ENCODE measurements at regions not wholly inside any gene's neighbourhood (a gene's known extent, or its start where the extent isn't known, plus 50 kb on each side); places are given as distances from the start of the nearest gene placed in this dataset.

DNA sequence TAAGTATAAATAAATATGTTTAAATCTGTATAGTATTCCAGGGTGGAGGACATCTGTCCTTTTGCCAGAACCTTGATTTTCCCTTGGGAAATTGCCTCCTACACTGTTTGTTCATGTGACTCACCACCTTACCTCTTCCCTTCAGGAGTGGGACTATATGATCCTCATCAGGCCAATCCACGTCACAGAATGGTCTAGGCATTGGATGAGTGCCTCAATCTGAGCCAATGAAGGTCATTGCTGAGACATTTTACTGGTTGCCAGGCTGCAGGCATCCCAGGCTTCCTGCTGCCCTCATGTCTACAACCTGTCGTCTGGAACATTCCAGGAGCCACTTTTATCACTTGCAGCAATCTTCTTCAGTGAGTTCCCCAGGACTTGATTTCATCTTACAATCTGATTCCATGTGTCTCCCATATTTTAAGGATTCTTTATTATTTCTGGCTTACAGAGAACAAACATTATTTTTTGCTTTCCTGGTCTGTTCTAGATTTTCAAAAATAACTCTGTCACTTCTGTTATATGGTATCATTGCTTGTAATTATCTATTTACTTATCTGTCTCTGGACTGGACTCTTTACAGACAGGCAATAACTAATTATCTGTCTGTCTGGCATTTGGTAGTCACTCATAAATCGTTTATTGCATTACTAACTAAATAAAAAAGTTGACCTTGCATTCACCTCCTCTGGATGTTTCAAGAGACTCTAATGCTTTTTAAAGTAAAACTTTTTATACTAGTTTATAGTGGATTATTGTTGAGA lies 107.3 kb upstream of the APC start:
- TF ChIP-seq POLR2A (IDR thresholded peaks at IDR 0.05) = no peak
- TF ChIP-seq, protein P1, sequence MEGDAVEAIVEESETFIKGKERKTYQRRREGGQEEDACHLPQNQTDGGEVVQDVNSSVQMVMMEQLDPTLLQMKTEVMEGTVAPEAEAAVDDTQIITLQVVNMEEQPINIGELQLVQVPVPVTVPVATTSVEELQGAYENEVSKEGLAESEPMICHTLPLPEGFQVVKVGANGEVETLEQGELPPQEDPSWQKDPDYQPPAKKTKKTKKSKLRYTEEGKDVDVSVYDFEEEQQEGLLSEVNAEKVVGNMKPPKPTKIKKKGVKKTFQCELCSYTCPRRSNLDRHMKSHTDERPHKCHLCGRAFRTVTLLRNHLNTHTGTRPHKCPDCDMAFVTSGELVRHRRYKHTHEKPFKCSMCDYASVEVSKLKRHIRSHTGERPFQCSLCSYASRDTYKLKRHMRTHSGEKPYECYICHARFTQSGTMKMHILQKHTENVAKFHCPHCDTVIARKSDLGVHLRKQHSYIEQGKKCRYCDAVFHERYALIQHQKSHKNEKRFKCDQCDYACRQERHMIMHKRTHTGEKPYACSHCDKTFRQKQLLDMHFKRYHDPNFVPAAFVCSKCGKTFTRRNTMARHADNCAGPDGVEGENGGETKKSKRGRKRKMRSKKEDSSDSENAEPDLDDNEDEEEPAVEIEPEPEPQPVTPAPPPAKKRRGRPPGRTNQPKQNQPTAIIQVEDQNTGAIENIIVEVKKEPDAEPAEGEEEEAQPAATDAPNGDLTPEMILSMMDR (IDR thresholded peaks at IDR 0.05) = no peak
- DNase-seq (ENCODE audit: low spot score in 2 of 2) = no peak
- H3K4me3 ChIP-seq (ENCODE audit: low read depth, poor library complexity, severe bottlenecking) = no peak overlapping the region
- intact Hi-C loops (cut with DNase I; ENCODE audit: low total_unique reads) = no loop called here
- 40 to 60% methylated on average over 3 of the region's 3 CpGs for WGBS, 2 donors

DNA sequence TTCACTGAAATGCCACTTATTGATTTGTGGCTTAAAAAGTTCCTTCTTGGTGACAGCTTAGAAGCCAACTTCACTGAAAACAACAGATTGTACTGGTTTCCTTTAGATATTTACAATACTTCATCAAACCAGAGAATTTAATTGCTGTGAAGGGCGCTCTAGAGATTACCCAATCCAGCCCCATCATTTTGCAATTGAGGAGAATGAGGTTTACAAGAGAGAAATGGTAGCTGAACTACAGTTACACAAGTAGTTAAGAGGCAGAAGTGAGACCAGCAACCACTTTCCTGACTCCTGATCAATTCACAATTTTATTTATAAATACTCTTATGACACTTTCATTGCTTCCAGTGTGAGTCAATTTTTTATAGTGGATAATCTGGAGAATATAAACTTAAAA lies 103.5 kb upstream of the APC start:
- H3K4me3 ChIP-seq (ENCODE audit: low read depth, poor library complexity, severe bottlenecking) = no peak overlapping the region
- DNase-seq (ENCODE audit: low spot score in 2 of 2) = no peak
- 59 to 78% methylated on average over 1 of the region's 1 CpG for WGBS, 2 donors
- intact Hi-C loops (cut with DNase I; ENCODE audit: low total_unique reads) = no loop called here
- no peak for TF ChIP-seq POLR2A (IDR thresholded peaks at IDR 0.05)
- TF ChIP-seq, protein P1 (IDR thresholded peaks at IDR 0.05) = no peak

DNA sequence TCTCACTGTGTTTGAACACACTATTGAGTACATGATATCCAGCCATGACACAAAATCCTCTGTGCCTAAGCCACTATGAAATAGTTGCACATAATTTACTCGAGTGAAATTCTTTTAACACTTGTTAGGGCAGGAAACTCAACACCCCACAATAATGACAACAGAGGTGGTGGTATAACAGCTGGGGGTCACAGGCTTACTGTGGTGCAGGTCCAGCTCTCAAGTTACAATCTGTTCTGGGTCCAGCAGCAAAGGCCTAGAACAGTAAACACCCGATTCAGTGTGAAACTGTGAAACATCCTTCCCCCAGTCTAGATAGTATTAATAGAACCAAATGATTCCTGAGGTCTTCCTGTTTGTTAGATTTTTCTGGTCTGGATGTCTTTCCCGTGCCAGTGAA lies 102.9 kb upstream of the APC start:
- intact Hi-C loops (cut with DNase I; ENCODE audit: low total_unique reads) = no loop called here
- DNase-seq (ENCODE audit: low spot score in 2 of 2) = no peak
- WGBS, 2 donors = 71 to 73% methylated on average over 3 of the region's 3 CpGs
- no peak overlapping the region for H3K4me3 ChIP-seq (ENCODE audit: low read depth, poor library complexity, severe bottlenecking)
- TF ChIP-seq POLR2A (IDR thresholded peaks at IDR 0.05) = no peak
- TF ChIP-seq, protein P1 (IDR thresholded peaks at IDR 0.05) = no peak

DNA sequence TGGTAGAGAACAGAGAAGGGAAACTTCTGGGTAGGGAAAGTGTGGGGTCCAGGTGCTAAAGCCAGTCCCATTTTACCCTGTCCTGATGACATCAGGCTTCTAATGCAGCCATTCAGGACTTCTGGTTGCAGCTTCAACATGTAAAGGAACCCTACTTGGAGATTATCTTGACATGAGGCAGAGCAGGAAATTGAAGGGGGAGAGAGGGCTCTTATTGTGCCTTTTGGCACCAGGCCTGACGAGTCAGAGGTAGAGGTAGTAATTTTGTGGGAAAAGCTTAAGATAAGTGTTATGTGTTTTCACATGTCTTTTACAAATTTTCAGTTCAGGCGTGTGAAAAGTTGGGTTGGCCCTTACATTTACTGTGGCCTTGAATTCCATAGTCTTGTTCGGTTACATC lies 102.4 kb upstream of the APC start:
- no peak overlapping the region for H3K4me3 ChIP-seq (ENCODE audit: low read depth, poor library complexity, severe bottlenecking)
- intact Hi-C loops (cut with DNase I; ENCODE audit: low total_unique reads) = no loop called here
- WGBS, 2 donors = 81 to 92% methylated on average over 3 of the region's 3 CpGs
- no peak for TF ChIP-seq POLR2A (IDR thresholded peaks at IDR 0.05)
- TF ChIP-seq, protein P1 (IDR thresholded peaks at IDR 0.05) = no peak
- no peak for DNase-seq (ENCODE audit: low spot score in 2 of 2)

DNA sequence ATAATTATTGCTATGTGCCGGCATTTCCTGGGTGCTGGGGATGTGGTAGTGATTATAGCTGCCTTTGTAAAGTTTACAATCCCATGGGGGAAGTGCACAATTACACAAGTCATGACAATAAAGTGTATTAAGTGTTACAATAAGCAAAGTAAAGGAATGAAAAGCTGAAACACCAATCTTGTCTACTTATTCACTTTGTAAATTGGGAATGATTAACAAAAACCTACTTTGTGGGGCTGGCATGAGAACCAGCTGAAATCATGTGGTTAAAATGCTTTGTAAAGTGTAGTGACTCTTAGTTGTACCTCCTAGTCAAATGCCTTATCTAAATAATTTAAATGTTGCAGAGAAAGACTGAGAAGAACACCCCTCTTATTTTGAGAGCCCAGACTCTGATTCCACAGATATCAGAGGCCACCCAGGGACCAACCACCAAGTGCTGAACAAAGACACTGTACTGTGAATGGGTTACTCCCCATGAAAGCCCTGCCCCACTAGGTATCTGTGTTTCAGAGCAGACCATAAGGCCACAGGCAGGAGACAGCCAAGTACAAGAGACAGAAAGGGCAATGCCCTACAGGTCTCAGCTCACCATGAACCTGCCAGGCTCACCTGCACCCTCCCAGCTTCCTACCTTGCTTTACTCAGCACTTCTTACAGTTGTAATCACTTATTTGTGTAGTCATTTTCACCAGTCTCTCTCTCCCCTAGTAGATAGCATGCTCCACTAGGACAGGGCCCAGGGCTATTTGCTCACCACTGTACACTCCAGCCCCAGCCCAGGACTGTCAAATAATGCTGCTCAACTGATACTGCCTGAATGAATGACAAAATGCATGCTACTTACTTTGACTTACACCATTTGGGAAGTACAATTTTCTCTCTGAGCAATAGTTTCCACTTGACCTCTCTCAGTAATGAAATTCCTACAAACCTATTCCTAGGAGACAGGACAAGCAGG lies 101.6 kb upstream of the APC start:
- no peak overlapping the region for H3K4me3 ChIP-seq (ENCODE audit: low read depth, poor library complexity, severe bottlenecking)
- intact Hi-C loops (cut with DNase I; ENCODE audit: low total_unique reads) = no loop called here
- DNase-seq (ENCODE audit: low spot score in 2 of 2) = no peak
- no peak for TF ChIP-seq POLR2A (IDR thresholded peaks at IDR 0.05)
- TF ChIP-seq, protein P1 (IDR thresholded peaks at IDR 0.05) = no peak
- WGBS, 2 donors = 88 to 93% methylated on average over 1 of the region's 1 CpG
